GM19395 (cell line): ENCODE measurements at regions not wholly inside any gene's neighbourhood (a gene's known extent, or its start where the extent isn't known, plus 50 kb on each side); places are given as distances from the start of the nearest gene placed in this dataset.

Experiments
- ATAC-seq: cut with Tn5 transposase; IDR thresholded peaks from one replicate; pipeline ENCODE4 v1.9.1; 2021; ENCODE audit warnings: mild to moderate bottlenecking, moderate library complexity; ENCODE audit not compliant: unreplicated experiment

DNA sequence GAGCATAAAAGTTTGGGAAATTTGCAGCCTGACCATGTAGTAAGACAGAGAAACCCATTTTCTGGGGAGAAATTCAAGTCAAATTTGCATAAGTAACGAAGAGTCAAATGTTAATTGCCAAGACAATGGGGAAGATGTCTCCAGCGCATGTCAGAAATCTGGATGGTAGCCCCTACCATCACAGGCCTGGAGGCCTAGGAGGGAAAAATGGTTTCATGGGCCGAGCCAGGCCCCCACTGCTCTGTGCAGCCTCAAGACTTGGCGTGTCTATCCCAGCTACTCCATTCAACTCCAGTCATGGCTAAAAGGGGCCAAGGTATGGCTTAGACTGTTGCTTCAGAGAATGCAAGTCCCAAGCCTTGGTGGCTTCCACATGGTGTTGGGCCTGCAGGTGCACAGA lies 269.8 kb downstream of the RFC3 start:
- ATAC-seq, result no peak

GRCh38 chr13:34103854-34104253 lies 285.9 kb downstream of the RFC3 start:
- ATAC-seq, result no peak

DNA sequence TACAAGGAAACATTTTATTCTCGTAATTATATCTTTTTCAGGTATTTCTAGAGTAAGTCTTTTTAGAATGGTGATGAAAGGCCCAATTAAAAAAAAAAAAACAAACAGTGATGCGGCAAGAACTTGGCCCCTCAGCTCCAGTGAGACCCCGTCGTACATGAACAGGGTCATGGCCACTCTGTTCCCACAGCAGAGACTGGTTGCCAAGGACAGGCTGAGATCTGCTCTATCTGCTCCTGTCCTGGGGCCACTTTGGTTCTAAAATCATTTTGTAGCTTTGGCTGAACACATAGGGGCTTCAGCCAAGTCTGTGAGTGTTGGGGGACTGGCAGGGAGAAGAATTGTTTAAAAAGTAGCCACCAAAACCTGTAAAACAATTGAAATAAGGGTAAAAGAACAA lies 286.9 kb downstream of the RFC3 start:
- no peak for ATAC-seq

- ATAC-seq, result no peak
Observed at GRCh38 chr13:34107806-34108205, 289.9 kb downstream of the RFC3 start.

DNA sequence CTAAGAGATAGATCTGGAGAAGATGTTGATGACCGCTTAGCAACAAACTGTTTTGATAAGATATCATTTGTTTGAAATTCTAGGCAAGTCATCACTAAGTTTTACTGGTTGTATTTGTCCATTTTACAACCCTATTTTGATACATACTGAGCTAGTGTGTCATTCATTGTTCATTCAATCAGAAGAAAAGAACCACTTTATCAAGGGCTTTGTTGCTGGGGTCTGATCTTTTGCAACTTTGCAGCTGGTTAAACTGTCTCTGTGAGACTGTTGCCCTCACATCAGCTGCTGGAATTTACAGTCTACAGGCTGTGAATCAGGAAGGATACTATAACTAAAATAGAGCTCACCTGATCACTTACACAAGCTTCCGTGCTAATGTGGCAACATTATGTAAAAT lies 290.5 kb downstream of the RFC3 start:
- no peak for ATAC-seq

- ATAC-seq, result no peak
Observed at GRCh38 chr13:34114581-34114980, 296.6 kb downstream of the RFC3 start.

DNA sequence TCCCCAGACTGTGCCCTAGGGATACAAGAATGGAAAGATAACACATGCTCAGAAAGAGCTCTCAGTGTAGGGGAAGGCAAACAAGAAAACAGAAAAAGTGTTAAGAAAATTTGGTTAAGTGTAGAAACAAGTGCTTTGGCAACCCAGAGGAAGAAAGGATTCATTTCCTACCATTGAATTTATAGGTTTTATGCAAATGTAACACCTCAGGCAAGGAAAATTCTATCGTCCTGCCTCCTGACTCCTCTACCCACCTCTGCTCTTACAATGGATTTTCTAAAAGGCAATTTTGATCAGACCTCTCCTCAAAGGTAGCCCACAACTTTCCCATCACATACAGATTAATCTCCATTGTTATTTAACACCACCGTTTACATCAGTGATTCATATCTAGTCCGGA lies 298.7 kb downstream of the RFC3 start:
- ATAC-seq, result no peak

- ATAC-seq, result no peak
Observed at GRCh38 chr13:34124666-34125306, 306.8 kb downstream of the RFC3 start.

DNA sequence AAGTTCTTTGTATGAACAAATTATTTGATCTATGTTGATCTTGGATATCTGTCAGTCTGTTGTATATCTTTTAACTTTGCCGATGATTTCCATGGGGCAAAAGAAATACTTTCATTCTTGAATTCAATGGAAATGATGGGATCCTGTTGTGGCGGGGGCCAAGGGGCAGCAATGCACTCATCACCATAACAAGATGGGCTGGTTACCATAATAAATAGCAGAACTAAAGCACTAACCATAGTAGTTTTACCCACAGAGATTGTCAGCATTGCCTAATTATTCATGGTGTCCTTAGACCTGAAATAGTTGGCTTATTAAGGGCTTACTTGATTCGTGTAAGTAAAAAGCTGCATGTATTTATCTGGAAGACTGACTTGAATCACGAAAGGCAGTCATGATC lies 309.6 kb downstream of the RFC3 start:
- ATAC-seq, result no peak

- no peak for ATAC-seq
Observed at GRCh38 chr13:34128661-34129060, 310.7 kb downstream of the RFC3 start.

GRCh38 chr13:34129436-34129835 lies 311.5 kb downstream of the RFC3 start:
- no peak for ATAC-seq

- ATAC-seq, result no peak
Observed at GRCh38 chr13:34137200-34137599, 319.3 kb downstream of the RFC3 start.

DNA sequence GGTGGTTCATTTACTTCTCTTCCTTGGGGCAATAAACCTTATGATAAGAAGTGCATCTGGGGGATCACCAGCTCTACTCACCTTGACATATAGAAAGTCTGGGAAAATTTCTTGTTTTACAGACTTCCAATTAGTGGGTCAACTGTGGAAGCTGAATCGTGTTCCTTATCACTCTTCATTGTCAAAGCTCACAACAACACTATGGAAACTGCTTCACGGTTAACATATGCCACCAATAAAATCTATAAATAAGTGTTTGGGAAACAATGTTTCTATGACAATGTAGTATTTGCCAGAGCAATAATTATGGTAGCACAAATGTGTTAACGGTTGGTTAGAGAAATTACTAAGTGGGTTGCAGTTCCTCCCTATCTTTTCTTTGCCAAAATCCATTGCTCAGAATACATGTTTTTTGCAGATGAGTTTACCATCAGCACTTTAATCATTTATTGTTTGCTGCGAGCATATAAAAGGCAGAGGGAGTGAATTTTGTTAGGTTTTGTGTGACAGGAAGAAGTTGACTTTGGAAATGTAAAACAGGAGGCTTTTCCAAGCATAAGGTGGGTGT lies 321.8 kb downstream of the RFC3 start:
- ATAC-seq, result no peak

DNA sequence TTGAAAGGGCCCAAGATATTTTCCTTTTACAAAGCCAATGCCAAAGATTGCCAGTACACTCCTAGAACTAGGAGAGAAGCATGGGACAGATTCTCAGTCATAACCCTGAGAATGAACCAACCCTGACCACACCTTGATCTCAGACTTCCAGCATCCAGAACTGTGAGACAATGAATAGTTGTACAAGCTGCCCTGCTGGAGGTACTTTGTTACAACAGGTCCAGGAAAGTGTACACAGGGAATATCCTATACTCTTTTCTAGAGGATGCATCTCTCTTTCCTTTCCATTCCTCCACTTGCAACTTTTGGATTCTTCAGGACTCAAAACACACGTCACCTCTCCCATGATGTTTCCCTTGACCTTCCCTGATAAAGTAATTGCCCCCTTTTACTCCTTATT lies 325.7 kb downstream of the RFC3 start:
- ATAC-seq, result no peak

GRCh38 chr13:34144142-34144541 lies 326.2 kb downstream of the RFC3 start:
- ATAC-seq, result no peak

DNA sequence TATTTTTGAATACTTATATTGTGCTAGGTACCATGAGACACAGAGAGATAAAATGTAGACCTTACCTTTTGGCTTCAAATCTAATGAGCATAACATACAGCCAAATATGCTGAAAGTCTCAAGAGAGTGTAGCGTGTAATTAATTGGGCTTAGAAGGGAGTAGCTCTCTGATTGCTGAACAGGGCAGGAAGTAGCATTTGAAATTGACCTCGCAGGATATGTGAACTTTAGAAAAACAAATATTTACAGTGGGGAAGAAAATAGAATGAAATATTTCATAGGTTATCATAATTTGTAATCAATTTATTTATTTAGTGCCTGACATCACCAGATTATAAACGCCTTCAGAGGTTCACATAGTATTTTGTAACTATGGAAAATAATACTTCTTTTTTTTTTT lies 327.1 kb downstream of the RFC3 start:
- ATAC-seq, result no peak

DNA sequence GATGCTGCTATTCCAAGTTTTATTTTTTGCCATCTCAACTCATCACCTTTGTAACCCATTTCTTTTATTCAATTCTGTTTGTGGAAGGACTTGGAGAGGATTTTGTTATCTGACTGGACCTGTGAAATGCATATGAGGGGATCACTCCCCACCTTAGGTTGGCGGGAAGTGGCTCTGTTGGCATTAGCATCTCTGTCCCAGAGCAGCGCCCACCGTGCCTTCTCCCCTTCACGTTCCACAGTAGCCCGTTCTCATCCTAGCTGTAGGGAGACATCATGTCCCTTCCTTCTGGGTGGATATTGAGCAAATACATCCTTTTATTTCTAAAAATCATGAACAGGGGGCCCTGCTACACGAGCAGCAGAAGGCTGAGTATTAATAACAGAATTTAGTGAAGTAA lies 330.4 kb downstream of the RFC3 start:
- ATAC-seq, result no peak

- no peak for ATAC-seq
Observed at GRCh38 chr13:34151885-34152284, 333.9 kb downstream of the RFC3 start.

DNA sequence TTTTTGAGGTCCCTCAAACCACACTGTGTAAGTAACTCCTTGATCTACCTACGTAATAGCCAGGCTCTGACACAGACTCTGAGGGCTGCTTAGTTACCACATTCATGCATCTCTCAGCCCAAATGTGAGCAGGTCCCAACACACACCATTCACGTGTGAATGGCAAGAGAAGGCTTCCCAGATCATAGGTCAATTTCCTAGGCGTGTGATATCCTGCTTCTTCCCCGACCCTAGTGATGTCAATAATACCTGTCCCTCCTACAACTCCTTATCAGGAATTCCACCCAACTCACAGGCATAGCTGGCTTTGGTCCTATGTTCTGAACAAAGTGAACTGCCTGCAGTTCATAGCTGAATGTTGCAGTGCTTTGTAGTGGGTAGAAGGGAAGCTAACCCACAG lies 334.5 kb downstream of the RFC3 start:
- ATAC-seq, result no peak

GRCh38 chr13:34152996-34153395 lies 335.0 kb downstream of the RFC3 start:
- ATAC-seq, result no peak

DNA sequence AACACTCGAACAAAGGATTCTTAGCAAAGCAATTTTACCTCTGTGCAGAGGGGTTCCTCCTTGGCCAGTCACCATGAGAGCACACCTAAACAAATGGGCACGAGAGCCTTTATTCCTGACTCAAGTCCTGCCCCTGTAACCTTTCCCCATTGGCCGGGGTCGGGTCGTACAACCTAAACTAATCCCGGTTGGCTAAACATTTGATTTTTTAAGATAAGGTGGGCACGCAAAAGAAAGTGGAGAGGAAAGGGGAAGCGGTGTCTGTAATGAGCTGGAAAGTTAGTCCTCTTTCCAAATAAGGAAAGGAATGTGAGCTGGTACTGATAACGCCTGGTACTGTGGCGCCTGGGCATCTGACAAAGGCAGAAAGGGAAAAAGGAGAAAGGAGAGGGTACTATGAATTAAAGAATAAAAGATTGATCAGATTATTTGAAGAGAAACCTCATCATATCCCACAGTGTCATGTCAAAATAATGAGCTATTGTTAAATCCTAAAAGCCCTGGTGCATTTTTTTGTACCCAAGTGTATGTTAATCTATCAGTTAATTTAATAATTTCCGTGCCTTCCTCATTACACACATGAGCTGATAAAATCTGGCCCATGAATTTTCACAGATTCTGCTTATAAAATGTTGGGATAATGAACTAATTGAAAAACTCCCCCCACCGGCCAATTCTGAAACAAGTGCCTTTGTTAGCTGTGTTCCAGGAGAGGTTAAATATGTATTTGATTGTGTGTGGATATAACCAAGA lies 335.7 kb downstream of the RFC3 start:
- ATAC-seq, result no peak

DNA sequence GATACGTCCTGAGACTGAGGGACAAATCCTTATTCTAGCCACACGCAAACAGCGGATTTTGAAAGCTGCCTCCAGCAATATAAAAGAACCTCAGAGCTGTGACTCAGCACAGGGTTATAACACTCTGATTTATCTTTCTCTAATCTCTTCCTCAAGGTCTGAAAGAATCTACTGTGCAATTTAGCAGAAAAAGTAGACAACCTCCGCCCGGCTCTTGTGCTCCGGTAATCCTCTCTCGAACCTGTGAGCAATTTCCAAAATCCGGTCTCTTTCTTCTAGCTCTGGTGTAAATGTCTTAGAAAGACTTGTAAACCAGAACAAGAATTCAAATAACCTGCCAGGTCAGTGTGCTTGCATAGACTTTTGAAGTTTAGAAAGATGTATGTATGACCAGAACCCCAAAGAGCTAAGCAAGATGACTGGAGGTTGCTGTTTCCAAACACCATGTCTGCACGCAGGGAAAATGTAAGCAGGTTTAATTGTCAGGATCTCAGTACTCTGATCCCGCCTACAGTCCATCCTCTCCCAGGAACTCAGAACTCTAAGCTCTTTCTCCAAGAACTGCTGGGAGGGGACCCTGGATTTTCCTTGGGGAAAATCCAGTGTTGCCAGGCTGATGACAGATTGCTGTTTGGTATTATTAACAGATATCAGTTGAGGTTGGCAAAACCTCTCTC lies 338.1 kb downstream of the RFC3 start:
- no peak for ATAC-seq
